ENCODE measurements at regions not wholly inside any gene's neighbourhood (a gene's known extent, or its start where the extent isn't known, plus 50 kb on each side); places are given as distances from the start of the nearest gene placed in this dataset.
"Not testable (repeated sequence)": the region's sequence is repeated elsewhere in the genome, so short reads cannot be mapped to it uniquely, and the experiment has no call there.

- DNase-seq = no peak
Measured at GRCh38 chr13:46498650-46499049, 54.3 kb upstream of the LRCH1 start.

GRCh38 chr13:46496086-46496485, 56.9 kb upstream of the LRCH1 start:
- no peak for DNase-seq

- DNase-seq = no peak
Measured at GRCh38 chr13:46495651-46496050, 57.3 kb upstream of the LRCH1 start.

- no peak for DNase-seq
Measured at GRCh38 chr13:46495066-46495465, 57.9 kb upstream of the LRCH1 start.

- peak in 3 of 56 donors; percentile 6 to 32 (median 25) for DNase-seq
Measured at GRCh38 chr13:46492946-46493345, 60.0 kb upstream of the LRCH1 start.

- no peak for DNase-seq
Measured at GRCh38 chr13:46491641-46492040, 61.3 kb upstream of the LRCH1 start.

- not testable (repeated sequence) for DNase-seq
Measured at GRCh38 chr13:46490713-46491112, 62.3 kb upstream of the LRCH1 start.

GRCh38 chr13:46490129-46490528, 62.8 kb upstream of the LRCH1 start:
- no peak for DNase-seq

- no peak for DNase-seq
Measured at GRCh38 chr13:46489586-46490023, 63.4 kb upstream of the LRCH1 start.

- no peak for DNase-seq
Measured at GRCh38 chr13:46487748-46488147, 65.2 kb upstream of the LRCH1 start.

- no peak for DNase-seq
Measured at GRCh38 chr13:46486270-46486669, 66.7 kb upstream of the LRCH1 start.

GRCh38 chr13:46484561-46484960, 68.4 kb upstream of the LRCH1 start:
- no peak for DNase-seq

GRCh38 chr13:46481166-46481565, 71.8 kb upstream of the LRCH1 start:
- DNase-seq = no peak

GRCh38 chr13:46480131-46480530, 72.8 kb upstream of the LRCH1 start:
- DNase-seq = no peak

GRCh38 chr13:46479691-46480090, 73.3 kb upstream of the LRCH1 start:
- no peak for DNase-seq

GRCh38 chr13:46479283-46479682, 73.7 kb upstream of the LRCH1 start:
- DNase-seq = no peak

- no peak for DNase-seq
Measured at GRCh38 chr13:46478651-46479050, 74.3 kb upstream of the LRCH1 start.

GRCh38 chr13:46476174-46476573, 76.8 kb upstream of the LRCH1 start:
- DNase-seq = no peak

- peak in 1 of 56 donors; percentile 20 for DNase-seq
Measured at GRCh38 chr13:46475541-46475991, 77.4 kb upstream of the LRCH1 start.

GRCh38 chr13:46473806-46474205, 79.2 kb upstream of the LRCH1 start:
- DNase-seq = no peak

- DNase-seq = no peak
Measured at GRCh38 chr13:46472384-46472783, 80.6 kb upstream of the LRCH1 start.

- DNase-seq = not testable (repeated sequence)
Measured at GRCh38 chr13:46469699-46470098, 82.6 kb upstream of the RUBCNL start.

- no peak for DNase-seq
Measured at GRCh38 chr13:46468570-46469463, 81.8 kb upstream of the RUBCNL start.

Measured in amygdala (tissue), 56 donors.